ENCODE measurements at regions not wholly inside any gene's neighbourhood (a gene's known extent, or its start where the extent isn't known, plus 50 kb on each side); places are given as distances from the start of the nearest gene placed in this dataset.

DNA sequence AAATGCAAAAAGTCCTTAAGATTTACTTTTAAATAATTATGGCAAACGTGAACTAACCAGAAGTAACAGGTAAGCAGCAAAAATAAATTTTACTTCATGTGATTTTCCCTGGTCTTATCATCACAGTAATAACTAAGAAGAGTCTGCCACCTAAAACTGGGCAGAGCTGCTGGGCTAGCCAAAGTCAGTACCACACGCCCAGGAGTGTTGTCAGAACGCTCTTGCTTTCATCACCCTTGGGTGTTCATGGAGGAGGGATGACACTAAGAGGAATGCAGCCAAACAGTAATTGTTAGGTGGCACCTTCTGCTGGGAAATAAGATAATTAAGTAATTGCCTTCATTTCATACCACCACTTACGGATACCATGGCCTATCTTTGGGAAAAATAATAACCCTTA is 92.0 kb upstream of the NEUROD1 start:
- Mint-ChIP-seq H3K27ac (no peak overlapping the region; a peak in 1 of 7 replicates), H3K36me3 (ENCODE audit: insufficient read depth in 1 of 3, low read depth in 3 of 3) (no peaks in the 10 kb centered on the region), H3K4me3 (no peak overlapping the region), H3K9me3 (no peaks in the 10 kb centered on the region), H3K4me1 (peaks cover 0 to 4% of the 10 kb centered on the region in 2 experiments; a peak in 2 of 4 replicates), H3K27me3 (ENCODE audit: low read depth) (no peaks in the 10 kb centered on the region)
- H3K9me3 ChIP-seq (ENCODE audit: control insufficient read depth, low read depth, low read length): no peaks in the 10 kb centered on the region
- no peak overlapping the region for H3K18ac ChIP-seq (ENCODE audit: insufficient read length, low read depth, low read length)
- no peak overlapping the region for H3K27ac ChIP-seq (ENCODE audit: insufficient read length, low read depth, low read length)
- H3K4me2 ChIP-seq (ENCODE audit: insufficient read depth, insufficient read length, low read length): no peak overlapping the region
- H2AK5ac ChIP-seq (ENCODE audit: insufficient read length, low read length): no peak overlapping the region
- no peaks in the 10 kb centered on the region for H3K27me3 ChIP-seq (ENCODE audit: insufficient read depth, low read length)
- H2BK20ac ChIP-seq (ENCODE audit: low read depth, low read length, poor library complexity, severe bottlenecking): no peak overlapping the region
- H4K5ac ChIP-seq (ENCODE audit: insufficient read length, low read depth, low read length): no peak overlapping the region
- no peak overlapping the region for H2BK15ac ChIP-seq (ENCODE audit: low read depth, low read length)
- H3K4ac ChIP-seq (ENCODE audit: low read depth, low read length): no peak overlapping the region
- no peak overlapping the region for H3K14ac ChIP-seq (ENCODE audit: insufficient read depth, low read length)
- H2BK120ac ChIP-seq (ENCODE audit: low read depth, low read length, poor library complexity, severe bottlenecking): no peak overlapping the region
- H3K4me1 ChIP-seq (ENCODE audit: insufficient read depth, low read length): no peaks in the 10 kb centered on the region
- H3T11ph ChIP-seq (ENCODE audit: low read length): no peak overlapping the region
- H3K23ac ChIP-seq (ENCODE audit: insufficient read length, low read depth, low read length): no peak overlapping the region
- H3K23me2 ChIP-seq (ENCODE audit: insufficient read length, low read depth, low read length, poor library complexity, severe bottlenecking): no peaks in the 10 kb centered on the region
- TF ChIP-seq, protein P1, sequence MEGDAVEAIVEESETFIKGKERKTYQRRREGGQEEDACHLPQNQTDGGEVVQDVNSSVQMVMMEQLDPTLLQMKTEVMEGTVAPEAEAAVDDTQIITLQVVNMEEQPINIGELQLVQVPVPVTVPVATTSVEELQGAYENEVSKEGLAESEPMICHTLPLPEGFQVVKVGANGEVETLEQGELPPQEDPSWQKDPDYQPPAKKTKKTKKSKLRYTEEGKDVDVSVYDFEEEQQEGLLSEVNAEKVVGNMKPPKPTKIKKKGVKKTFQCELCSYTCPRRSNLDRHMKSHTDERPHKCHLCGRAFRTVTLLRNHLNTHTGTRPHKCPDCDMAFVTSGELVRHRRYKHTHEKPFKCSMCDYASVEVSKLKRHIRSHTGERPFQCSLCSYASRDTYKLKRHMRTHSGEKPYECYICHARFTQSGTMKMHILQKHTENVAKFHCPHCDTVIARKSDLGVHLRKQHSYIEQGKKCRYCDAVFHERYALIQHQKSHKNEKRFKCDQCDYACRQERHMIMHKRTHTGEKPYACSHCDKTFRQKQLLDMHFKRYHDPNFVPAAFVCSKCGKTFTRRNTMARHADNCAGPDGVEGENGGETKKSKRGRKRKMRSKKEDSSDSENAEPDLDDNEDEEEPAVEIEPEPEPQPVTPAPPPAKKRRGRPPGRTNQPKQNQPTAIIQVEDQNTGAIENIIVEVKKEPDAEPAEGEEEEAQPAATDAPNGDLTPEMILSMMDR (conservative IDR thresholded peaks at IDR 0.05): no peak
- H3K79me1 ChIP-seq (ENCODE audit: insufficient read depth, low read depth, low read length, poor library complexity, severe bottlenecking): no peaks in the 10 kb centered on the region
- no peaks in the 10 kb centered on the region for H4K20me1 ChIP-seq (ENCODE audit: control insufficient read depth, insufficient read depth, insufficient read length)
- H4K91ac ChIP-seq (ENCODE audit: insufficient read length, low read depth, low read length): no peak overlapping the region
- H3K79me2 ChIP-seq (ENCODE audit: insufficient read depth, low read length): no peaks in the 10 kb centered on the region
- no peak overlapping the region for H2AFZ ChIP-seq (ENCODE audit: low read length)
- no peak overlapping the region for H3K56ac ChIP-seq (ENCODE audit: insufficient read length, low read depth, low read length)
- no peak for DNase-seq
- H4K8ac ChIP-seq (replicated peaks; ENCODE audit: insufficient read length, low read depth, low read length): no peak overlapping the region
- H2BK12ac ChIP-seq (ENCODE audit: insufficient read length, low read depth, low read length): no peak overlapping the region
- WGBS (ENCODE audit: extremely low coverage, insufficient read length, low lambda C conversion rate): no CpG with 5 or more reads among the region's 4 CpGs
- H3K9ac ChIP-seq (ENCODE audit: extremely low read depth, insufficient read length, low read length): no peak overlapping the region
- H2BK5ac ChIP-seq (ENCODE audit: insufficient read length, low read length): no peak overlapping the region

Measured in H9 (cell line).